GM21447 (cell line): ENCODE measurements at regions not wholly inside any gene's neighbourhood (a gene's known extent, or its start where the extent isn't known, plus 50 kb on each side); places are given as distances from the start of the nearest gene placed in this dataset.

ENCODE experiments used
- ATAC-seq: cut with Tn5 transposase; IDR thresholded peaks from one replicate; pipeline ENCODE4 v1.9.1; 2021; ENCODE audit not compliant: unreplicated experiment

DNA sequence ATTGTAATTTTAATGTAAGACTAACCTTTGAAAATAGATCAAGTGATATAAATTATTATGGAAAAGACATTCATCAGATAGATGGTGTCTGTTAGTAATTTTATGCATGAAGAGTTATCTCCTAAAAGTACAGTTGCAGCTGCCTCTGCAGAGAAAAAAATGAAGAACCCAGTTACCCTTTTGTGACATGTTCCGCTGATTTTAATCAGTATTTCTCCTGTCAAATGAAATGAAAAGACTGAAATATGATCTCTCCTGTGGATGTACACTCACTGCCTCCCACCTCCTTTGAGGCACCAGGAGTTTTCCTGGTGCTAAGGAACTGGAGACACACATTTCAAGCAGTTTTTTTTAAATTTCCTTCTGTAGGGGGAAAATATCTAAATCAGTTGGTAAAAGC, 277.4 kb downstream of the KIF4B start:
- ATAC-seq, result no peak

DNA sequence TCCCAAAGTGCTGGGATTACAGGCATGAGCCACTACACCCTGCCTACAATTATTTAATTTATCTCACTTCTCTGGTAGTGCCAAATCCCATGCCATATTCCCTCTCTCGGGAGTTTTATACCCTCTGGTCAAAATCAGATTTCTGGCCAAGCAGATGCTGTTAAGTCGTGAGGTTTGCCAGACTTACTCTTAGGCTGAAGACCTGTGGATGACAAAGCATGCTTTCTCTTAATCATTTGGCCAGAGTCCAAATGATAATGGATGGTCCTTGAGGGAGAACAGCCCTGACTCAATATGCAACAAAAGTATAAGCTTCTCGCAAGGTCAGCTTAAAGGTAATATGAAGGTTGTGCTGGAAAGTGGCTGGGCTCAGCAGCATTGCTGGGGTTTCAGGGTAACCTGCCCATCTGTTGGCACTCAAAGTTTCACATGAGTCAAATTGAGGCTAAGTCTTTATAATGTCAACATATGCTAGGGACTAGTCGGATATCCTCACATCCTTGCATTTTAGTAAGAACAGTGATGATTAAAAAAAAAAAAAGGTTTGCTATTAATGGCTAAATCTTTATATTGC, 280.1 kb downstream of the KIF4B start:
- ATAC-seq, result no peak

DNA sequence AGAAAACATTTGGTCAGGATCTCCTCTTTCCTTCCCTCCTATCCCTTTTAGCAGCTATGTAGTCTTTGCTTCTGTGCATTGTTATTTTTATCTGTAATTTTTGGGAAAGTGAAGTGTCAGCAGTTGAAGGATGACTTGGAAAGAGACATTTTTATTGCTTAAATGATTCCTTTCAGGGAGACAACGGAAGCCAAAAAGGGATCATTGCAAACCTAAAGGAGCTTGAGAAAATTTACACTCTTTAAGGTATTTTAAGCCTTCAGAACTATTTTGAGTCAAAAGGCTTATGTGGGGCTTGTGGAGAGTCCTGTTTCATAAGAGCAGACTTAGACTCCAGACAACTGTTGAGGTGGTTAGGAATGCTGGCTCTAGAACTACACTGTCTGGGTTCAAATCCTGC, 281.6 kb downstream of the KIF4B start:
- no peak for ATAC-seq

DNA sequence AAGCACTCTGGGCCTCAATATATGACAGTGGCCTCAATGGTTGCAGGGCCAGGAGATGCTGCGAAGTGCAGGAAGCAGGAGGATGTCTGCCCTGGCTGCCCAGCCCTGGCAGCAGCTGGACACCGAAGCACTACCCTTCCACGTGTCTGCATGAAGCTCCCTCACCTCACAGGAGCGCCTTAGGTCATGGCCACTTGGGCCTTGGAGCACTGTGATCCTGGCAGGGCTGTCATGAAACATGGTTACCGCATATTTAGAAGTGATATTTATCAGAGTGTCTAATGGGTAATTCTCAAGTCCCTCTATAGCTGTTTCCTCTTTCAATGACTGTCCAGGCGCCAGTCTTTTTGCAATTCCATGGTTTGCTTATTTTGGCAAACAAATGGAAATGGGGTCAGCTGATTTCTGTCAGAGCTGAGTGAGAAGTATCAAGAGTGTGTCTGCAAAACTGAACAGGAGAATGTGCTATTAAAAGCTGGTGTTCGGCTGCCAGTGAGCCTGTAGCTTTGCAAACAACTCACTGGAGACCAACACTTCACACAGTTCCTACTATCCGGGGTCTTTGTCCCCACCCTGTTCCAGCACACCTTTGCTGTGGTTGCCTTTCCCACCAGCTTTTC, 285.9 kb downstream of the KIF4B start:
- ATAC-seq, result no peak

DNA sequence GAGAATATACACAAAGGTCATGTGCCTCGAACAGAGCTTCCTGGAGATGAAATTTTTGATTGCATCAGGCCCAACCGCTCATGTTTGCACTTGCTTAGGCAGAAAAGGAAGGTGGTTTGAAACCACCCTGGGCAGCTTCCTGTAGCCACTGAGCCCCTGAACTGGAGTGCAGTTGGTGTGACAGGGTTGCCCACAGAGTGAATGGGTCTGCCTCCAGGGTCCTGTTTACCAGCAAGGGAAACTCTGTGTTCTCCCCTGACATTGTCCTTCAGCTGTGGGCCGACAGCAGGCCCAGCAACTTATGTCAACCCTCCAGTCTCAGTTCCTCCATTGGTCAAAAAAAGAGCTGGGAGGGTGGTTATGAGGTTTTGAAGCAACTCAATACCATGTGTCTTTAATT, 289.6 kb downstream of the KIF4B start:
- no peak for ATAC-seq

DNA sequence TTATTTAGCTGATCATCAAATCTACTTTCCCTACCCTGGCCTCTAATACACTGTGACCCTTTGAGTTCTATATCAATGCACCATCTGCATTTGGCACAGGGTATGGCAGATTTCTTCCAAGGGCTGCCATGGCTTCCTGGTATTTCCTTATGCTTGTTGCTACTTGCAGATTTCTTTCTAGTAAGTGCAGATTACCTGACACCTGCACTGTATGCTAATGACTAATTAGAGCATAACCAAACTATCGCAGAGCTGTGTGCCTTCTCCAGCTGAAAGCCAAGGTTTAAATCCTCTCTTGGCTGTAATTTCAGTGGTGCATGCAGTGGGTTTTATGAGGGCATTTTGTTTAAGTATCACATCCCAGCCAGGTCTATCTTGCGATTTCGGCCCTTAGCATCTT, 293.7 kb downstream of the KIF4B start:
- ATAC-seq, result no peak

DNA sequence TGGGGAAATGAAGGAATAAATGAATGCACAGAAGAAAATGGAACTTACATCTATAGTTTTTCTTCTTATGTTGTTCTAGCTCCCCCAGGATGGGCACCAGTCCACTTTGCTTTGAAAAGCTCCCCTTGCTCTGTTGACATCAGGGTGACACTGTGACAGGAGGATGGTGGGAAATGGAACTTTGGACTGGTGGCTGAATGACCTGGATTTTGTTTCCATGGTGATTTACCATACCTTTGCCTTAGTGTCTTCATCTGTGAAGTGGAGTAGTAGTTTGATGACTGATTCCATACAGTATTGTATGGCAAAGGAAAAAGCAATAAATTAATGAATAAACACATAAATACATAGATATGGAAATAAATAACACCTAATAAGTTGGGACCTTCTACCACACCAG, 294.7 kb downstream of the KIF4B start:
- no peak for ATAC-seq

DNA sequence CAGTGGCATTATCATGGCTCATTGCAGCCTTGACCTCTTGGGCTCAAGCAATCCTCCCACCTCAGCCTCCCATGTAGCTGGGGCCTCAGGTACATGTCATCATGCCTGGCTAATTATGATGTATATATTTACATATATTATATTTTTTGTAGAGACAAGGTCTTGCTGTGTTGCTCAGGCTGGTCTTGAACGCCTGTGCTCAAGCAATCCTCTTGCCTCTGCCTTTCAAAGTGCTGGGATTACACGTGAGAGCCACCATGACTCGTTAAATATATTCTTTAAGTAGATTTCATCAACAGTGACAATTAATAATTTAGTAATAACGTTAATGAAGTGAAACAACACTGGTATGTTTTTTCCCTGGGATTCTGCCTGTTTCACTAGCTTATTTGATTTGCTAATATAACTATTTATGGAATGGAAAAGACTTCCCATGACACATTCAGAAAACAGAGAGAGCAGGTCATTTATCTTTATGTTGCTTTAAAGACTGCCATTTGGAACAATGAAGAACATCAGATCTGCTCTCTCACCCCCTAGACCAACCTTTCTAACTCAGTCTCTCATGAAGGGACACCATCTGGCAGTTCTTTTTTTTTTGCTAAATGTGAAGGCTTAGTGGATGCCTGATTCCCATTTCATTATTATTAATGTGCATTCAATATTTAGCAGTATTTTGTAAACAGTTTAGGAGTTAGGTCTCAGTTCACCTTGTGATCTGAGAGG, 295.6 kb downstream of the KIF4B start:
- no peak for ATAC-seq

DNA sequence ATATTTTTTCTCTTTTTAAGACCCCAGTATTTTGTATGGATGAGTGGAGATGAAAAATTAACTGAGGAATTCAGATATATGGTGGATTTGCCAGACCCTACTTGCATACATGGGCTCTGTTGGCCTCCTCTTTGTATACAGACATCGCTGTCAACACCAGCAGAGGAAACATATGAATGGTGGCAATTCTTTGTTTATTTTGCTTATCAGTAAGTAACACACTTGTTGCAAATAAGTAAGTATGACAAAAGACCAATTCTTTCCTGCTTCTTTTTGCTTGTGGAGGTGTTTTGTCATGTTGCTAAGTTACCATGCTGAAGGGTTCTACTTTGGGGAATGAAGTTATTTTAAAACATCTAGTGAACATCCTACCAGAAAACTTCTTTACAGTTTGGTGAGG, 298.2 kb downstream of the KIF4B start:
- no peak for ATAC-seq

DNA sequence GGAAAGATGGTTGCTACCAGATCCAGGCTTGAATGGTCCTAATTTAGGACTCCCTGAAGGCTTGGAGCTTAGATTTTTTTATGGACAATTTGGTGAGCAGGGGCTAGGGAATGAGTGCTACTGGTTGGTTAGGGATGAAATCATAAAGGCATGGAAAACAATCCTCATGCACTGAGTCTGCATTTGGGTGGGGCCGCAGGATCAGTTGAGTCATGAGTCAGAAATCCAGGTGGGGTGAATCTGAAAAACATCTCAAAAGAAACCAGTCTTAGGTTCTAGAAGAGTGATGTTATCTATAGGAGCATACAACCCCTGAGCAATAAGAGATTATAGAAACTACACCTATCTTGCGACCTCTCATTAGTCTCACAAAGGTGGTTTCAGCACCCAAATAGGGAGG, 300.0 kb downstream of the KIF4B start:
- no peak for ATAC-seq

DNA sequence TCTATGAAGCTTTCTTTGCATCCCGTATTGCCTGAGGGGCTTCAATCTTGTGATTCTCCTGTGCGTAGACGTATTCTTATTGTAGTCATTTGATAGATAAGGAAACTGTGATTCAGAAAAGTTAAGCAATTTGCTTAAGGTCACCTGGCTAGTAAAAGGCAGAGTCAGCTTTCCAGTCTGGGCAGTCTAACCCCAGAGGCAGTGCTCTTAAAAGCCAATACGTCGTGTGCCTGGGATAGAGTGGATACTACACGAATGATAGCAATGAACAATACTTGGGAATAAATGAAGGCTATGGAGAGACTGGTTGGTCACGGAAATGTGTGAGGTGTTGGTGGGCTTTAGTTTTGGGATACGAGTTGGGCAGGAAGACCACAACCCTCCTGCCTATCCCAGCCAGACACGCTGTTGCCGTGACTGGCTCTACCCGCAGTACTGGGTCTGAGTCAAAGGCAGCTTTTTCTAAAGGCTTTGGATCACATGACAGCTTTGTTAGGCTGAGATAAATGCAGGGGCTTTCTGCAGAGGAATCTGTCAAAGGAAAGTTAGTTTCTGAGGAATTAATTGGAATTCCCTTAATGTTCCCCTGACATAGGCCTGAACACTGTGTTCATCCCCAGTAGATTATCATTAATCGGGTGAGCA, 302.6 kb downstream of the KIF4B start:
- ATAC-seq, result no peak

DNA sequence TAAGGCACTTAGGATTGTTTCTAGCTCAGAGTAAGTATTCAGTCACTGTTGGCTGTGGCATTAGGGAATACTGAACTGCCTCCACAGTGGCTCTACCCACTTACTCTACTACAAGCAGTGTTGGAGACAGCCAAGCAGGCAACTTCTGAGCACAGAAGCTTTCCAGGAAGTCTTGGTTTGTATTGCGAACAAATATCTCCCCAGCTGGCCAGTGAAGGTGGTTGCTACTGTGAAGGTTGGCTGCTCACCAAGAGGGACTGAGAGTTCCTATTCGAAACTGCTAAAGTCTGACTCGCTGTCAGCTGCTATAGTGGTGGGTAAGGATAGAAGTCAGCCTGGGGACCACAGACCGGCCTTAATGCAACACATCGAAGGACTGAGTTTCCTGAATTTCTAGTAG, 319.1 kb downstream of the KIF4B start:
- ATAC-seq, result peak; percentile 68

DNA sequence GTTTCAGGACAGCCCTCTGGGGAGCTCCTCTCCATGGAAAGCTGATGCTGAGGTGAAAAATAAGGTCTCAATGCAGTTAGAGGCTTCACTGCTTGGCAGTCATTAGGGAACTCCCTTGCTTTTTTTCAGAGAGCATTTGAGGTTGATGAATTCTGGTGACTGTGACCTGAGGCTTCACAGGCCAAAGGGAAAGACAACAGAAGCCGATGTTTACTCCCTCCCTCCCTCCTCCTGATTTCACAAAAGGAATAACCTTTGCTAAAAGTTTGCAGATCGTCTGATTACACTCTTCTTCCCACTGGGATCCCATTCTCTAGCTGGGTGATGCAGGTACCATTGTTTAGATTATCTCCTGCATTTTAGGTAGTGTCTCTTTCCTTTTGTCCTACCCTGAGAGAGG, 329.4 kb downstream of the KIF4B start:
- no peak for ATAC-seq

DNA sequence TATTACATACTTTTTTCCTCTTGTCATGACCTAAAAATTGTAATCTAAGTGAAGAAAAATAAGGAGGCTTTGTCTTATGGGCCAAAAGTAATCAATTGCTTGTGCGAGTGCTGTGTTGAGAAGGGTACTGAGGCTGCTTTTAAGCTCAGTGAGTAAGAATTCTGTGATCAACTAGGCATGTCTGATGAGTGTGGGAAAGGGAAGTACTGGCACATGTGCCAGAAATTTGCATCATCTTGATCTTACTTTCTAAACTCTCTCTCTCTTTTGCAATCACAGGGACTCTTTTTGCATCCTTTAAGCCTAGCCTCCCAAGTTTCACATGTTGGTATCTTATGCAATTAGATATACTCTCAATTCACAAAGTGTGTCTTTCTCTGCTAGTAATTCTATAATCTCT, 329.9 kb downstream of the KIF4B start:
- ATAC-seq, result no peak

DNA sequence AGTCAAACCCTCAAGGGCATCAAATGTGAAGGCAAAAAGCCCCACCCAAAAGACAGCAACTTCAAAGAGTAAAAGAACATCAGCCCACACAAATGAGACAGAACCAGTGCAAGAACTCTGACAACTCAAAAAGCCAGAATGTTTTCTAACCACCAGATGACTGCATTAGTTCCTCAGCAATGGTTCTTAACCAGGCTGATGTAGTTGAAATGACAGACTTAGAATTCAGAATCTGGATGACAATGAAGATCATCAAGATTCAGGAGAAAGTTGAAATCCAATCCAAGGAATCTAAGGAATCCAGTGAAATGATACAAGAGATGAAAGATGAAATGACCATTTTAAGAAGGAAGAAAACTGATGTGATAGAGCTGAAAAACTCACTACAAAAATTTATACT, 339.7 kb downstream of the KIF4B start:
- ATAC-seq, result no peak

DNA sequence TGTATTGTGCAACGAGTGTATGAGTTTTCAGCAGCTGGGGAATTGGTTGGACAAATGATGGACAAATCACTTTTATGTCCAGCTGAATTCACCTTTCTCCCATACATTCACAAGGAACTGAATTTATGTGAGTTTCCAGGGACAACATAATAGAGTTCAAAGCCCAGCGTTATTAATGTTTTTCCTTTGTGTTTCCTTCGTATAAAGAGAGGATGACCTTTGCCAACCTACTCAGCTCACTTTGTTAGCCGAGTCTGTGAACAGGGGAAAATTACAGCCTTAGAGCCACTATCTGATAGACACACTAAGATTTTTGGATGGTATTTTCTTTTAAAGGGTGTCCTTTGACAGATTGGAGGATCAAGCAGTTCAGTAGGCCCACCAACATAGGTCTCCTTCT, 352.5 kb downstream of the KIF4B start:
- ATAC-seq, result no peak

DNA sequence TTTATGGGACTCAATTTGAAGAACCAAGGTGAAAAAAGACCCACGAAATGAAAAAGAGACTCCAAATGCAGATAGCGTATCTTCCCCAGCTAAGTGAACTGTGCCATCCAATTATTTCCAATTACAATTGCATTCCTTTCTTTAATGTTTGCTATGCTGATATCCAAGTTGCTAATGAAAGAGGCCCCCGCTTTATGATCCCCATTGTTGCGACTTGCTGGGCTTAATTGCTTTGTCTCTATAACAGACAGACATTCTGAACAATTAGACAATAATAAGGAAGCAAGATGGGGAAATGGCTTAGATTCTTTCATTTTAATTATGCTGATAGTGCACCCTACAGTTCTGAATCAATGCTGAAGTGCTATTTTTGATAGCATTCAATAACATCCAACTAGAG, 354.3 kb downstream of the KIF4B start:
- ATAC-seq, result no peak

DNA sequence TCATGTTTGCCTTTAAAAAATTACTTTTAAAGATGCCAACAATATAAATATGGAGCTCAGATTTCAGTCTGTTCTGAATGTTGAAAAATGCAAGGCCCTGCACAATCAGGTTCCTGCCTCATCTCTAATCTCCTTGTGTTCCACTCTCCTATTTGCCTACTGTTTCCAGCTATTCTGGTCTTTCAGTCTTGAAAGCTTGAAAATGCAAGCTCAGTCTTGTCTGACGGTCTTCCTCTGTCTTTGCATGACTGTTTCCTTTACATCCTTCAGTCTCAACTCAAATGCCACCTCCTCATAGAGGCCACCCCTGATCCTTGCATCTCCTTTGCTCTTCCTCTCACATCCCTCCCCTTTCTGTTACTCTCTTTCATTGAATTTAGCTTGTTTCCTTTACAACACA, 354.9 kb downstream of the KIF4B start:
- no peak for ATAC-seq

DNA sequence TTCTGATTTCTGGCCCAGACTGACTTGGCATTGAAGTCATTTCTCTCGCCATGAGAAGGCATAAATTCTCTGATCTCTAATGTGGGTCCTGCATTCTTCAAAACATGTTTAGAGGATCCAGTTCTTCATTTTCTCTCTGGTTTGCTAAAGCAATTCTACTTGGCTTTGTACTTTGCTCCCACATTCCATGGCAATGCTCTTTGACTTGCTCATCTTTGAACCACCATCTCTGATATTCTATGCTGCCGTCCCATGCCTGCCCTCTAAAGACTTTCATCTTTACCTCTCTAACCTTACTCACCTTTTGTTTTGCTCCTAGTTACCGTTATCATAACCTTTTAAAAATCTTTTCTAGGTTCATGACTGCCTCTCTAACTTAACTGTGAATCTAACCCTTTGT, 366.9 kb downstream of the KIF4B start:
- no peak for ATAC-seq

DNA sequence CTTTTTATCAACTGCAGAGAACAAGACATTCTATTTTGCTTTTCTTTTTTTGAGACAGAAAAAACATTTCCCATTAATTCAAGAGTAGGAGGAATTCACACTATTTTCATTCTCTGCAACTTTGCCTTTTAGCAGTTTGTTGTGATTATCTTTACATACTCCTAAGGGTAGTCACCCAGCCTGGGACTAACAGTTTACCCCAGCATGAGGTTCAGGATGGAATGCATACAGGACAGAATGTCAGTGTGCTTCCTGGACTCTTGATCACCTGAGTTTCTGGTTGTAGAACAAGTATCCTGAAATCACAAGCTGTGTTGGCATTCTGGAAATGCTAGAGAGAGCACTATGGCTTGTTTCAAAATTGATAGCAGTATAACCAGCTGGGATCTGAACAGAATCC, 368.1 kb downstream of the KIF4B start:
- no peak for ATAC-seq

DNA sequence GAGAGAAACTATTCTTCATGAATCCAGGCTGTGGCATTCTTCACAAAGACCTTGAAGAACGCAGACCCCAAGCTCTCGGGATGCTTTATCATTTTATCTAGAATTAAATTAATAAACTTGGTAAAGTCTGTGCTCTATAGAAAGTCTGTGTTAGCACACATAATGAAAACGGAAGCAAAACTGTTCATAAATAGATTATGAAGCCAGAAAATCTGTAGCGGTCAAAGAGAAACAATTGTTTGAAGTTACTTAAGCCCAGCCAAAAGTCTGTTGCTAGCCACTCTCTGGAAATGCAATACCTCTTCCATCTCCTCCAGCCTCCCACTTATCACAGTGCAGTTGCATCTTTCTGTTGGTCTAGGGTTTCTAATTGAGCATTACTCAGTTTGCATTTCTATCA, 375.9 kb downstream of the KIF4B start:
- ATAC-seq, result no peak

DNA sequence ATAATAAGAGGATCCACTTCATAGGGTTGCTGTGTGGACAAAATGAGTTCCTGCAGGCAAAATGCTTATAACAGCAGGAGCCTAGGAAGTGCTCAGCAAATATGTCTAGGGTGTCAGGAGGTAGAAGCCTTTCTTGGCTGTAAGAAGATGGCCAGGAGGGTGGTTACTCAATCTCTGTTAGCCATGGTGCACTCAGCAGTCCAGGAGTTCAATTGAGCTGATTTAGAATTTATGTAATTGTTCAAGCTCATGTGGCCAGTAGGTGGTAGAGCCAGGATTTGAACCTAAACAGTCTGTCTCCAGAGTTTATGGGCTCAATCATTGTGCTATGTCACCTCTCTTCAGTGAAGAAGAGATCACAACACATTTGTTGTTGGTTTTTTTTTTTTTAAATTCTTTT, 381.2 kb downstream of the KIF4B start:
- ATAC-seq, result no peak
